ENCODE measurements at regions not wholly inside any gene's neighbourhood (a gene's known extent, or its start where the extent isn't known, plus 50 kb on each side); places are given as distances from the start of the nearest gene placed in this dataset.

DNA sequence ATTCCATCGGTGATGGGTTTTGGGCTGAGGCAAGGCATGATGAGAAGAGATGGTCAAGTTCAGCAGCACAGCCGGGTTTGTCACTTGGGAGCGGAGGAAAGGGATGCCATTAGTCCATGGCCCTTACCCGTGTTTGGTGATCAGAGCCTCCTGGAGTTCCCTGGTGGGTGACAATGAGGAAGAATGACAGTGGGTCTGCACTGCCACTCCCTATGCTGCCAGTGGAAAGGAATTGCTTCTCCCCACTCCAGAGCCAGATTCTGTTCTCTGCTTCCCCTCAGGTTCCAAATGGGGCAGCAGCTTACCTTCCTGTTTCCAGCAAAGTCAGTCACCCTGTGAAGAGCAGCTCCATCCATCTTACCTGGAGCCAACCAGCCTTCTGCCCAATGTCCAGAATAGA lies 393.1 kb downstream of the PTPRU start:
- DNase-seq = no peak
- Histone ChIP-seq H3K4me3 (no peak overlapping the region), H3K4me1 (ENCODE audit: control insufficient read depth in 5 of 5, insufficient read depth in 5 of 5, low read length in 5 of 5) (peaks cover 0 to 15% (median 0%) of the 10 kb centered on the region in 5 donors), H3K9ac (ENCODE audit: insufficient read depth in 1 of 2, low read length in 2 of 2) (no peak overlapping the region), H3K27me3 (ENCODE audit: control insufficient read depth in 3 of 3, insufficient read depth in 3 of 3, low read length in 2 of 3) (no peaks in the 10 kb centered on the region), H3K36me3 (ENCODE audit: control insufficient read depth in 4 of 4, insufficient read depth in 4 of 4, low read length in 4 of 4) (no peaks in the 10 kb centered on the region), H3K27ac (ENCODE audit: low read depth in 1 of 2, low read length in 1 of 2) (no peak overlapping the region), H3K9me3 (ENCODE audit: control insufficient read depth in 4 of 4, insufficient read depth in 3 of 4, low read length in 3 of 4) (peaks cover 0 to 12% (median 0%) of the 10 kb centered on the region in 4 donors)
- WGBS, 2 donors = 62 to 78% methylated on average over 4 of the region's 4 CpGs
- no peak for ATAC-seq (ENCODE audit: insufficient read depth, low FRiP score)
- TF ChIP-seq, protein P1, sequence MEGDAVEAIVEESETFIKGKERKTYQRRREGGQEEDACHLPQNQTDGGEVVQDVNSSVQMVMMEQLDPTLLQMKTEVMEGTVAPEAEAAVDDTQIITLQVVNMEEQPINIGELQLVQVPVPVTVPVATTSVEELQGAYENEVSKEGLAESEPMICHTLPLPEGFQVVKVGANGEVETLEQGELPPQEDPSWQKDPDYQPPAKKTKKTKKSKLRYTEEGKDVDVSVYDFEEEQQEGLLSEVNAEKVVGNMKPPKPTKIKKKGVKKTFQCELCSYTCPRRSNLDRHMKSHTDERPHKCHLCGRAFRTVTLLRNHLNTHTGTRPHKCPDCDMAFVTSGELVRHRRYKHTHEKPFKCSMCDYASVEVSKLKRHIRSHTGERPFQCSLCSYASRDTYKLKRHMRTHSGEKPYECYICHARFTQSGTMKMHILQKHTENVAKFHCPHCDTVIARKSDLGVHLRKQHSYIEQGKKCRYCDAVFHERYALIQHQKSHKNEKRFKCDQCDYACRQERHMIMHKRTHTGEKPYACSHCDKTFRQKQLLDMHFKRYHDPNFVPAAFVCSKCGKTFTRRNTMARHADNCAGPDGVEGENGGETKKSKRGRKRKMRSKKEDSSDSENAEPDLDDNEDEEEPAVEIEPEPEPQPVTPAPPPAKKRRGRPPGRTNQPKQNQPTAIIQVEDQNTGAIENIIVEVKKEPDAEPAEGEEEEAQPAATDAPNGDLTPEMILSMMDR (IDR thresholded peaks at IDR 0.05; ENCODE audit: control extremely low read depth, extremely low read depth) = no peak

DNA sequence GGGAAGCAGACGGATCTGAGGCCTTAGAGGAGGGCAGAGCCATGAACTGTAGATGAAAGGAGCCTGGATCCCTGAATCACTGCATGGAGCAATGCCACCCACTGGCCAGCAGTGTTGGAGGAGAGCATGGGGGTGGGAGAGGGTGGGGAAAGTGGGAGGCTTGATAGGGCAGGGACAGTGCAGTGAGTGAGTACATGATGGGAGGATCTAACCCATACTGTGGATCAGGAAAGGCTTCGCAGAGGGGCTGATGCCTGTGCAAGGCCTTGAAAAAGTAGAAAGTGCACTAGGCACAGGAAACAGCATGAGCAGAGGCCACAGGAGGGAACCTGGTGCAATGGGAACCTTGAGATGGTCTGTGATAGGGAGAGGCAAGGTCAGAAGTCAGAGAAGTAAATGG lies 391.9 kb downstream of the PTPRU start:
- Histone ChIP-seq H3K27ac (ENCODE audit: low read depth in 1 of 2, low read length in 1 of 2) (no peak overlapping the region), H3K9me3 (ENCODE audit: control insufficient read depth in 4 of 4, insufficient read depth in 3 of 4, low read length in 3 of 4) (peaks cover 0 to 12% (median 0%) of the 10 kb centered on the region in 4 donors), H3K27me3 (ENCODE audit: control insufficient read depth in 3 of 3, insufficient read depth in 3 of 3, low read length in 2 of 3) (no peaks in the 10 kb centered on the region), H3K4me1 (ENCODE audit: control insufficient read depth in 5 of 5, insufficient read depth in 5 of 5, low read length in 5 of 5) (peaks cover 0 to 11% (median 0%) of the 10 kb centered on the region in 5 donors), H3K4me3 (no peak overlapping the region), H3K9ac (ENCODE audit: insufficient read depth in 1 of 2, low read length in 2 of 2) (no peak overlapping the region), H3K36me3 (ENCODE audit: control insufficient read depth in 4 of 4, insufficient read depth in 4 of 4, low read length in 4 of 4) (no peaks in the 10 kb centered on the region)
- ATAC-seq (ENCODE audit: insufficient read depth, low FRiP score) (no peak), DNase-seq (no peak)
- WGBS, 2 donors = 88 to 96% methylated on average over 2 of the region's 2 CpGs
- TF ChIP-seq, protein P1 (IDR thresholded peaks at IDR 0.05; ENCODE audit: control extremely low read depth, extremely low read depth) = no peak

DNA sequence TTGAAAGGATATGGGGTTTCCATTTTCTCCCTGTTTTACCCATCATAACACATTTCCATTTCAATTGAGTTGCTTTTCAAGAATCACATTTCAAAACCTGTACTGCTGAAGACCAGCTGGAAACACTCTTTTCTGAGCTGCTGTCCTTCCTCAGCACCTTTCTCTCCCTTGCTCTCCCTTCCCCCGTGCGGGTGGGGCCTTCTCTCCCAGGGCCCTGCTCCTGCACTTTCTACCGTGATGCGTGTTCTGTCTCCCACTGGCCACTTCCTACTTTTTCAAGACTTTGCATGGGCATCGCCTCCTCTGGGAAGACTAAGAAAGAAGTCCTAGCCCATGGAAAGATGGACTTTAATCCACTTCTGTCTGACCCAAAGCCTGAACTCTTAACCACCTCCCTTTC lies 390.4 kb downstream of the PTPRU start:
- TF ChIP-seq, protein P1 (IDR thresholded peaks at IDR 0.05; ENCODE audit: control extremely low read depth, extremely low read depth) = no peak

DNA sequence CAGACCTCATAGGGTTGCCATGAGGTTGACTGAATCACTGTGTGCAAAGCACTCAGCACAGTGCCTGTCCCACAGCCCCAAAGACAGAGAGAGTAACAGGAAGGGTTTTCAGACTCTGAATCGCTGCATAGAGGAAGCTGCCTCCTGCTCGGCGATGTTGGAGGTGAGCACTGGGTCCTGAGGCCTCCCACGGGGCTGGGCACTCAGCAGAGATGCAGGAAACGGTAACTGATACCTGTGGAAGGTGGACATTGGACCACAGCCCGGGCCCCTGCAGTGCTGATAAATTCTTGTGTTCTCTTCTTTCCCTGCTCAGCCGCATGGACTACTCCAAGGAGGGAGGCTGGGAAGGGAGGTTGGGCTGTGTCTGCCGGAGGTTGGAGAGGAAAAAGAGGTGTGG lies 389.7 kb downstream of the PTPRU start:
- no peak for DNase-seq
- peaks cover 0 to 12% (median 0%) of the 10 kb centered on the region in 4 donors for H3K9me3 ChIP-seq (ENCODE audit: control insufficient read depth in 4 of 4, insufficient read depth in 3 of 4, low read length in 3 of 4)
- WGBS, 2 donors = 76 to 83% methylated on average over 8 of the region's 8 CpGs
- no peaks in the 10 kb centered on the region for H3K4me1 ChIP-seq (ENCODE audit: control insufficient read depth in 5 of 5, insufficient read depth in 5 of 5, low read length in 5 of 5)
- no peak overlapping the region for H3K27ac ChIP-seq (ENCODE audit: low read depth in 1 of 2, low read length in 1 of 2)
- no peak overlapping the region for H3K4me3 ChIP-seq
- TF ChIP-seq, protein P1 (IDR thresholded peaks at IDR 0.05; ENCODE audit: control extremely low read depth, extremely low read depth) = no peak
- no peaks in the 10 kb centered on the region for H3K36me3 ChIP-seq (ENCODE audit: control insufficient read depth in 4 of 4, insufficient read depth in 4 of 4, low read length in 4 of 4)
- no peak for ATAC-seq (ENCODE audit: insufficient read depth, low FRiP score)
- no peak overlapping the region for H3K9ac ChIP-seq (ENCODE audit: insufficient read depth in 1 of 2, low read length in 2 of 2)
- no peaks in the 10 kb centered on the region for H3K27me3 ChIP-seq (ENCODE audit: control insufficient read depth in 3 of 3, insufficient read depth in 3 of 3, low read length in 2 of 3)

More for the DNA sequence above, 390.4 kb downstream of the PTPRU start:
- ATAC-seq (ENCODE audit: insufficient read depth, low FRiP score) (no peak), DNase-seq (no peak)
- no peak overlapping the region for H3K4me3 ChIP-seq
- H3K27ac ChIP-seq (ENCODE audit: low read depth in 1 of 2, low read length in 1 of 2) = no peak overlapping the region
- H3K36me3 ChIP-seq (ENCODE audit: control insufficient read depth in 4 of 4, insufficient read depth in 4 of 4, low read length in 4 of 4) = no peaks in the 10 kb centered on the region
- no peaks in the 10 kb centered on the region for H3K27me3 ChIP-seq (ENCODE audit: control insufficient read depth in 3 of 3, insufficient read depth in 3 of 3, low read length in 2 of 3)
- H3K9ac ChIP-seq (ENCODE audit: insufficient read depth in 1 of 2, low read length in 2 of 2) = no peak overlapping the region
- peaks cover 0 to 4% (median 0%) of the 10 kb centered on the region in 5 donors for H3K4me1 ChIP-seq (ENCODE audit: control insufficient read depth in 5 of 5, insufficient read depth in 5 of 5, low read length in 5 of 5)
- WGBS, 2 donors = 85 to 88% methylated on average over 5 of the region's 5 CpGs
- H3K9me3 ChIP-seq (ENCODE audit: control insufficient read depth in 4 of 4, insufficient read depth in 3 of 4, low read length in 3 of 4) = peaks cover 0 to 12% (median 0%) of the 10 kb centered on the region in 4 donors
